ENCODE measurements at regions not wholly inside any gene's neighbourhood (a gene's known extent, or its start where the extent isn't known, plus 50 kb on each side); places are given as distances from the start of the nearest gene placed in this dataset.

- no peak for DNase-seq (ENCODE audit: insufficient read length, low spot score)
- FAIRE-seq: no peak
- no peak for TF ChIP-seq POLR2A (IDR thresholded peaks at IDR 0.05; ENCODE audit: low read depth, low read length)
Measured at GRCh38 chr6:33865478-33866077, 61.8 kb upstream of the MLN start.

- TF ChIP-seq POLR2A (IDR thresholded peaks at IDR 0.05; ENCODE audit: low read depth, low read length): no peak
- DNase-seq (ENCODE audit: insufficient read length, low spot score): no peak
Measured at GRCh38 chr6:33863723-33864440, 60.1 kb upstream of the MLN start.

GRCh38 chr6:33863084-33863483 is 59.3 kb upstream of the MLN start:
- DNase-seq (ENCODE audit: insufficient read length, low spot score) (no peak), FAIRE-seq (no peak)
- TF ChIP-seq POLR2A (IDR thresholded peaks at IDR 0.05; ENCODE audit: low read depth, low read length): no peak

More at GRCh38 chr6:33863723-33864440, 60.1 kb upstream of the MLN start:
- FAIRE-seq: no peak

GRCh38 chr6:33862536-33862935 is 58.7 kb upstream of the MLN start:
- no peak for FAIRE-seq
- TF ChIP-seq POLR2A (IDR thresholded peaks at IDR 0.05; ENCODE audit: low read depth, low read length): no peak
- no peak for DNase-seq (ENCODE audit: insufficient read length, low spot score)

GRCh38 chr6:33861722-33862121 is 57.9 kb upstream of the MLN start:
- FAIRE-seq: no peak
- DNase-seq (ENCODE audit: insufficient read length, low spot score): no peak
- TF ChIP-seq POLR2A (IDR thresholded peaks at IDR 0.05; ENCODE audit: low read depth, low read length): no peak

GRCh38 chr6:33860706-33861474 is 57.1 kb upstream of the MLN start:
- FAIRE-seq: no peak
- TF ChIP-seq POLR2A (IDR thresholded peaks at IDR 0.05; ENCODE audit: low read depth, low read length): no peak
- DNase-seq (ENCODE audit: insufficient read length, low spot score): no peak

GRCh38 chr6:33860006-33860405 is 56.2 kb upstream of the MLN start:
- DNase-seq (ENCODE audit: insufficient read length, low spot score) (no peak), FAIRE-seq (no peak)
- no peak for TF ChIP-seq POLR2A (IDR thresholded peaks at IDR 0.05; ENCODE audit: low read depth, low read length)

GRCh38 chr6:33858804-33859505 is 55.2 kb upstream of the MLN start:
- DNase-seq (ENCODE audit: insufficient read length, low spot score): no peak
- no peak for FAIRE-seq
- no peak for TF ChIP-seq POLR2A (IDR thresholded peaks at IDR 0.05; ENCODE audit: low read depth, low read length)

GRCh38 chr6:33857932-33858475 is 54.2 kb upstream of the MLN start:
- no peak for TF ChIP-seq POLR2A (IDR thresholded peaks at IDR 0.05; ENCODE audit: low read depth, low read length)
- FAIRE-seq: no peak
- DNase-seq (ENCODE audit: insufficient read length, low spot score): peak; percentile 42

GRCh38 chr6:33857093-33857931 is 53.5 kb upstream of the MLN start:
- DNase-seq (ENCODE audit: insufficient read length, low spot score): no peak
- FAIRE-seq: no peak
- no peak for TF ChIP-seq POLR2A (IDR thresholded peaks at IDR 0.05; ENCODE audit: low read depth, low read length)

- FAIRE-seq: no peak
- DNase-seq (ENCODE audit: insufficient read length, low spot score): no peak
- TF ChIP-seq POLR2A (IDR thresholded peaks at IDR 0.05; ENCODE audit: low read depth, low read length): no peak
Measured at GRCh38 chr6:33856655-33857054, 52.9 kb upstream of the MLN start.

- no peak for TF ChIP-seq POLR2A (IDR thresholded peaks at IDR 0.05; ENCODE audit: low read depth, low read length)
- FAIRE-seq (no peak), DNase-seq (ENCODE audit: insufficient read length, low spot score) (no peak)
Measured at GRCh38 chr6:33856031-33856590, 52.3 kb upstream of the MLN start.
